Activated effector memory CD4-positive, alpha-beta T cell treated with Interleukin-2 at 50 U/mL for 16 hours (primary cell): ENCODE measurements at regions not wholly inside any gene's neighbourhood (a gene's known extent, or its start where the extent isn't known, plus 50 kb on each side); places are given as distances from the start of the nearest gene placed in this dataset.

Source experiments
- DNase-seq: peaks from one replicate; pipeline ENCODE4 v3.0.0-alpha.2; 2020

- no peak for DNase-seq
Observed at GRCh38 chr22:26897384-26897783, 240.0 kb downstream of the MIAT start.

GRCh38 chr22:26898946-26899605, 241.7 kb downstream of the MIAT start:
- no peak for DNase-seq

- no peak for DNase-seq
Observed at GRCh38 chr22:26900787-26901186, 243.4 kb downstream of the MIAT start.

- DNase-seq: no peak
Observed at GRCh38 chr22:26901198-26901816, 243.9 kb downstream of the MIAT start.

- no peak for DNase-seq
Observed at GRCh38 chr22:26902401-26903029, 245.1 kb downstream of the MIAT start.

- DNase-seq: no peak
Observed at GRCh38 chr22:26903030-26903856, 245.9 kb downstream of the MIAT start.

GRCh38 chr22:26904483-26904882, 247.1 kb downstream of the MIAT start:
- no peak for DNase-seq

GRCh38 chr22:26905076-26905475, 247.7 kb downstream of the MIAT start:
- DNase-seq: no peak

- DNase-seq: no peak
Observed at GRCh38 chr22:26905640-26906039, 248.3 kb downstream of the MIAT start.

- no peak for DNase-seq
Observed at GRCh38 chr22:26906464-26906863, 249.1 kb downstream of the MIAT start.

- DNase-seq: no peak
Observed at GRCh38 chr22:26907366-26907765, 250.0 kb downstream of the MIAT start.

GRCh38 chr22:26910845-26911244, 253.5 kb downstream of the MIAT start:
- no peak for DNase-seq

- no peak for DNase-seq
Observed at GRCh38 chr22:26912655-26913345, 255.4 kb downstream of the MIAT start.

- DNase-seq: no peak
Observed at GRCh38 chr22:26914519-26915185, 257.3 kb downstream of the MIAT start.

- DNase-seq: no peak
Observed at GRCh38 chr22:26916236-26916635, 258.8 kb downstream of the MIAT start.

- no peak for DNase-seq
Observed at GRCh38 chr22:26918226-26918625, 260.8 kb downstream of the MIAT start.

- DNase-seq: no peak
Observed at GRCh38 chr22:26921726-26922125, 264.3 kb downstream of the MIAT start.

GRCh38 chr22:26922806-26923205, 265.4 kb downstream of the MIAT start:
- DNase-seq: no peak

- DNase-seq: no peak
Observed at GRCh38 chr22:26923531-26923930, 266.1 kb downstream of the MIAT start.

- DNase-seq: no peak
Observed at GRCh38 chr22:26927821-26928220, 270.4 kb downstream of the MIAT start.

GRCh38 chr22:26931471-26931870, 274.1 kb downstream of the MIAT start:
- no peak for DNase-seq

GRCh38 chr22:26933105-26933590, 275.8 kb downstream of the MIAT start:
- DNase-seq: no peak
